Caco-2 (cell line): ENCODE measurements at regions not wholly inside any gene's neighbourhood (a gene's known extent, or its start where the extent isn't known, plus 50 kb on each side); places are given as distances from the start of the nearest gene placed in this dataset.

ENCODE experiments used
- BruUV-seq: library from RNA; stranded (reverse); fragments of 400-500 nt; replicated peaks from 2 replicates; lab custom pipeline; 2021; lab: Mats Ljungman, UMichigan
- CTCF ChIA-PET: fragments of 300-600 bp; sonication (Branson Sonifier 250); formaldehyde crosslinking; loops from one replicate; lab custom pipeline; 2022; ENCODE audit warnings: antibody characterized with exemption; lab: Charles Lee
- POLR2A ChIA-PET: fragments of 300-600 bp; sonication (Branson Sonifier 250); formaldehyde crosslinking; loops from one replicate; lab custom pipeline; 2022; ENCODE audit warnings: antibody characterized with exemption; lab: Charles Lee
- DNase-seq, 2 experiments: peaks; one replicate each; pipeline versions ENCODE4 v3.0.0 to v3.0.0-alpha.2; 2020 to 2022
- H3K27me3 ChIP-seq: replicated peaks from 2 replicates; pipeline ENCODE4 v1.6.0; 2011; ENCODE audit warnings: low read length; ENCODE audit not compliant: control insufficient read depth, insufficient read depth
- H3K36me3 ChIP-seq: 2 replicates; pipeline ENCODE4 v1.5.1; 2011; ENCODE audit warnings: low read length; ENCODE audit not compliant: control insufficient read depth, insufficient read depth
- H3K4me1 ChIP-seq: fragments of 250-450 bp; sonication (Bioruptor Pico); 2 replicates; pipeline ENCODE4 v1.5.1; 2020; ENCODE audit warnings: mild to moderate bottlenecking
- H3K4me3 ChIP-seq: 2 replicates; pipeline ENCODE4 v1.5.1; 2011; ENCODE audit warnings: low read depth, mild to moderate bottlenecking, control low read depth, low read length
- H3K9me3 ChIP-seq: fragments of 250-450 bp; sonication (Bioruptor Pico); 2 replicates; pipeline ENCODE4 v1.5.1; 2020; ENCODE audit warnings: mild to moderate bottlenecking, moderate library complexity
- H3K27ac Mint-ChIP-seq: one replicate; pipeline ENCODE4 v1.8.0; 2022; ENCODE audit warnings: mixed read lengths; ENCODE audit not compliant: unreplicated experiment
- H3K27me3 Mint-ChIP-seq: one replicate; pipeline ENCODE4 v1.8.0; 2022; ENCODE audit warnings: mixed read lengths; ENCODE audit not compliant: insufficient read depth, unreplicated experiment
- H3K36me3 Mint-ChIP-seq: one replicate; pipeline ENCODE4 v1.8.0; 2022; ENCODE audit warnings: mild to moderate bottlenecking, mixed read lengths; ENCODE audit not compliant: insufficient read depth, unreplicated experiment
- H3K4me1 Mint-ChIP-seq: one replicate; pipeline ENCODE4 v1.8.0; 2022; ENCODE audit warnings: low read depth, mixed read lengths; ENCODE audit not compliant: unreplicated experiment
- H3K4me3 Mint-ChIP-seq: one replicate; pipeline ENCODE4 v1.8.0; 2022; ENCODE audit warnings: mild to moderate bottlenecking, moderate library complexity, mixed read lengths; ENCODE audit not compliant: unreplicated experiment
- H3K9me3 Mint-ChIP-seq: one replicate; pipeline ENCODE4 v1.8.0; 2022; ENCODE audit warnings: mixed read lengths; ENCODE audit not compliant: unreplicated experiment
- CTCF ChIP-seq, 2 experiments: fragments of 200-600 bp in 1 of 2; IDR thresholded peaks; 1 replicate in 1 of 2; 2 replicates in 1 of 2; pipeline versions ENCODE4 v1.5.1 to v1.8.0; 2011 to 2022; ENCODE audit warnings: antibody characterized with exemption in 1 of 2, control low read depth in 1 of 2, inconsistent platforms in 1 of 2, low read depth in 1 of 2, low read length in 1 of 2, mild to moderate bottlenecking in 1 of 2, moderate library complexity in 1 of 2; ENCODE audit not compliant: insufficient read depth in 1 of 2, severe bottlenecking in 1 of 2, unreplicated experiment in 1 of 2
- intact Hi-C: fragments of 100-400 bp; cut with micrococcal nuclease; formaldehyde crosslinking; loops from one replicate; pipeline ENCODE4 v1.10.0; 2022; ENCODE audit not compliant: unreplicated experiment

- CTCF ChIA-PET = no interaction called here
- H3K27me3 ChIP-seq = no peaks in the 10 kb centered on the region
- H3K4me1 Mint-ChIP-seq = peaks cover 16% of the 10 kb centered on the region
- POLR2A ChIA-PET = no interaction called here
- H3K4me3 Mint-ChIP-seq = no peak overlapping the region
- H3K9me3 Mint-ChIP-seq = no peaks in the 10 kb centered on the region
- intact Hi-C loops = no loop called here
- no peak for DNase-seq
- no peak overlapping the region for H3K27ac Mint-ChIP-seq
- no TSS peak for BruUV-seq
- no peaks in the 10 kb centered on the region for H3K36me3 Mint-ChIP-seq
- 0 out of 2 replicates have a peak, but pooled peaks cover 4% of the 10 kb centered on the region for H3K4me1 ChIP-seq
- TF ChIP-seq CTCF (IDR thresholded peaks at IDR 0.05; ENCODE audit: insufficient read depth in 1 of 2, low read depth in 1 of 2, low read length in 1 of 2, severe bottlenecking in 1 of 2, unreplicated experiment in 1 of 2) = no peak
- H3K9me3 ChIP-seq = no peaks in the 10 kb centered on the region
- no peaks in the 10 kb centered on the region for H3K36me3 ChIP-seq
- H3K4me3 ChIP-seq = no peak overlapping the region
- no peaks in the 10 kb centered on the region for H3K27me3 Mint-ChIP-seq
These were observed 214.1 kb upstream of the TLE3 start for GRCh38 chr15:70311821-70312220.

- Mint-ChIP-seq H3K27ac (no peak overlapping the region), H3K36me3 (no peaks in the 10 kb centered on the region)
These were observed 212.0 kb upstream of the TLE3 start for GRCh38 chr15:70309716-70310115.

GRCh38 chr15:70308735-70309434, 211.2 kb upstream of the TLE3 start:
- Histone ChIP-seq H3K9me3 (no peaks in the 10 kb centered on the region), H3K4me3 (no peak overlapping the region), H3K4me1 (0 out of 2 replicates have a peak, but pooled peaks cover 4% of the 10 kb centered on the region), H3K27me3 (no peaks in the 10 kb centered on the region), H3K36me3 (no peaks in the 10 kb centered on the region)
- H3K4me1 Mint-ChIP-seq = peaks cover 16% of the 10 kb centered on the region
- no peaks in the 10 kb centered on the region for H3K27me3 Mint-ChIP-seq
- no peak overlapping the region for H3K4me3 Mint-ChIP-seq
- no peak overlapping the region for H3K27ac Mint-ChIP-seq
- intact Hi-C loops = loop anchor here (10.0 kb wide), 1 partner anchor 64 kb away; no protein-coding TSS in a partner anchor
- H3K9me3 Mint-ChIP-seq = no peaks in the 10 kb centered on the region
- CTCF ChIA-PET = no interaction called here
- H3K36me3 Mint-ChIP-seq = no peaks in the 10 kb centered on the region
- POLR2A ChIA-PET = interaction anchor here (0.6 kb wide), 1 partner anchor 278 kb away, joined by 4 read pairs; no protein-coding TSS in a partner anchor
- no TSS peak for BruUV-seq
- no peak for DNase-seq
- TF ChIP-seq CTCF (IDR thresholded peaks at IDR 0.05; ENCODE audit: insufficient read depth in 1 of 2, low read depth in 1 of 2, low read length in 1 of 2, severe bottlenecking in 1 of 2, unreplicated experiment in 1 of 2) = no peak

More at GRCh38 chr15:70309716-70310115, 212.0 kb upstream of the TLE3 start:
- no peaks in the 10 kb centered on the region for H3K27me3 Mint-ChIP-seq
- Histone ChIP-seq H3K36me3 (no peaks in the 10 kb centered on the region), H3K9me3 (no peaks in the 10 kb centered on the region), H3K4me1 (0 out of 2 replicates have a peak, but pooled peaks cover 4% of the 10 kb centered on the region), H3K4me3 (no peak overlapping the region), H3K27me3 (no peaks in the 10 kb centered on the region)
- CTCF ChIA-PET = no interaction called here
- no peak for TF ChIP-seq CTCF (IDR thresholded peaks at IDR 0.05; ENCODE audit: insufficient read depth in 1 of 2, low read depth in 1 of 2, low read length in 1 of 2, severe bottlenecking in 1 of 2, unreplicated experiment in 1 of 2)
- POLR2A ChIA-PET = interaction anchor here (0.6 kb wide), 1 partner anchor 277 kb away, joined by 4 read pairs; no protein-coding TSS in a partner anchor
- BruUV-seq = no TSS peak
- H3K4me1 Mint-ChIP-seq = peaks cover 16% of the 10 kb centered on the region
- intact Hi-C loops = loop anchor here (10.0 kb wide), 1 partner anchor 65 kb away; no protein-coding TSS in a partner anchor
- H3K4me3 Mint-ChIP-seq = no peak overlapping the region
- DNase-seq = no peak
- no peaks in the 10 kb centered on the region for H3K9me3 Mint-ChIP-seq
